B cell (primary cell): ENCODE measurements at regions not wholly inside any gene's neighbourhood (a gene's known extent, or its start where the extent isn't known, plus 50 kb on each side); places are given as distances from the start of the nearest gene placed in this dataset.

ENCODE experiments used
- ATAC-seq: fragments of 200-7000 bp; cut with Tn5 transposase; one replicate; pipeline ENCODE4 v1.10.0; 2021; ENCODE audit warnings: low read depth, mild to moderate bottlenecking, moderate number of reproducible peaks, moderate library complexity
- CTCF ChIA-PET: fragments of 350-600 bp; sonication (Branson Sonifier 250); formaldehyde crosslinking; loops from one replicate; lab custom pipeline; 2021; ENCODE audit warnings: antibody characterized with exemption, inconsistent platforms; lab: Charles Lee
- POLR2A ChIA-PET: fragments of 350-600 bp; sonication (Branson Sonifier 250); formaldehyde crosslinking; loops from one replicate; lab custom pipeline; 2021; ENCODE audit warnings: antibody characterized with exemption; lab: Charles Lee
- DNase-seq: peaks from one replicate; pipeline ENCODE4 v3.0.0; 2013
- H2AFZ ChIP-seq: 2 replicates; pipeline ENCODE4 v1.6.1; 2012; ENCODE audit warnings: mild to moderate bottlenecking, low read depth, low read length; ENCODE audit not compliant: insufficient read depth, poor library complexity, severe bottlenecking
- H3K27ac ChIP-seq, 2 donors: 1 replicate in 1 of 2; 2 replicates in 1 of 2; pipeline ENCODE4 v1.5.1; 2012 to 2013; ENCODE audit warnings: low read length in 2 of 2, mild to moderate bottlenecking in 2 of 2, moderate library complexity in 1 of 2
- H3K27me3 ChIP-seq, 4 experiments: fragments of 200-600 bp in 1 of 4; sonication (generic) in 1 of 4; replicated peaks in 1 of 4; 1 replicate in 2 of 4; 2 replicates in 2 of 4; pipeline versions ENCODE4 v1.6.1 to v1.7.0; 2013 to 2016; ENCODE audit warnings: low read length in 3 of 4, mild to moderate bottlenecking in 2 of 4, mixed read lengths in 1 of 4, moderate library complexity in 1 of 4; ENCODE audit not compliant: insufficient read depth in 4 of 4, control insufficient read depth in 3 of 4; ENCODE audit errors: control extremely low read depth in 1 of 4
- H3K36me3 ChIP-seq, 2 experiments: replicated peaks in 1 of 2; 1 replicate in 1 of 2; 2 replicates in 1 of 2; pipeline versions ENCODE4 v1.6.1 to v1.7.1; 2013; ENCODE audit warnings: low read length in 1 of 2; ENCODE audit not compliant: insufficient read depth in 2 of 2, control insufficient read depth in 1 of 2; ENCODE audit errors: control extremely low read depth in 1 of 2, extremely low read depth in 1 of 2
- H3K4me1 ChIP-seq, 2 donors: fragments of 200-600 bp in 1 of 2; sonication (generic) in 1 of 2; 1 replicate in 1 of 2; 2 replicates in 1 of 2; pipeline versions ENCODE4 v1.5.1 to v1.6.1; 2013 to 2017; ENCODE audit warnings: low read length in 2 of 2; ENCODE audit not compliant: control insufficient read depth in 2 of 2, insufficient read depth in 2 of 2
- H3K4me2 ChIP-seq: replicated peaks from 2 replicates; pipeline ENCODE3; 2012; ENCODE audit warnings: mild to moderate bottlenecking, low read depth, low read length; ENCODE audit not compliant: poor library complexity, severe bottlenecking
- H3K4me3 ChIP-seq, 5 experiments: fragments of 200-600 bp in 1 of 5; sonication (generic) in 1 of 5; 1 replicate in 3 of 5; 2 replicates in 2 of 5; pipeline versions ENCODE4 v1.5.1 to v1.7.0; 2011 to 2016; ENCODE audit warnings: low read length in 4 of 5, mild to moderate bottlenecking in 4 of 5, low read depth in 2 of 5, control low read depth in 1 of 5, moderate library complexity in 1 of 5; ENCODE audit not compliant: insufficient read depth in 1 of 5; ENCODE audit errors: control extremely low read depth in 1 of 5, extremely low read depth in 1 of 5
- H3K79me2 ChIP-seq: fragments of 200-600 bp; sonication (generic); one replicate; pipeline ENCODE4 v1.6.0; 2016; ENCODE audit warnings: low read length; ENCODE audit not compliant: control insufficient read depth, insufficient read depth
- H3K9ac ChIP-seq: fragments of 200-600 bp; sonication (generic); 2 replicates; pipeline ENCODE4 v1.6.1; 2017; ENCODE audit warnings: mild to moderate bottlenecking, low read length, moderate library complexity
- H3K9me3 ChIP-seq, 3 donors: one replicate each; pipeline versions ENCODE4 v1.6.1 to v1.7.1; 2013; ENCODE audit warnings: low read length in 2 of 3; ENCODE audit not compliant: control insufficient read depth in 2 of 3, insufficient read depth in 1 of 3; ENCODE audit errors: control extremely low read depth in 1 of 3
- H4K20me1 ChIP-seq: 2 replicates; pipeline ENCODE4 v1.6.0; 2012; ENCODE audit warnings: mild to moderate bottlenecking, low read length; ENCODE audit not compliant: insufficient read depth, control insufficient read depth, poor library complexity, severe bottlenecking
- H3K27ac Mint-ChIP-seq: one replicate; pipeline ENCODE4 v1.8.0; 2021; ENCODE audit warnings: mixed read lengths
- H3K27me3 Mint-ChIP-seq: one replicate; pipeline ENCODE4 v1.8.0; 2021; ENCODE audit warnings: mixed read lengths
- H3K4me1 Mint-ChIP-seq: one replicate; pipeline ENCODE4 v1.8.0; 2021; ENCODE audit warnings: mixed read lengths
- H3K4me3 Mint-ChIP-seq: one replicate; pipeline ENCODE4 v1.8.0; 2021; ENCODE audit warnings: mixed read lengths
- H3K9me3 Mint-ChIP-seq: one replicate; pipeline ENCODE4 v1.8.0; 2022; ENCODE audit warnings: mixed read lengths; ENCODE audit not compliant: insufficient read depth
- EZH2 ChIP-seq: IDR thresholded peaks from 2 replicates; pipeline ENCODE4 v1.6.1; 2012; ENCODE audit warnings: borderline replicate concordance, low read depth, mild to moderate bottlenecking, moderate library complexity, low read length; ENCODE audit not compliant: insufficient read depth, poor library complexity, severe bottlenecking
- WGBS: methylation state at CpG from one replicate; pipeline ENCODE4 v1.1.5; 2013; ENCODE audit warnings: missing lambda C conversion rate; ENCODE audit not compliant: insufficient coverage; 5-methylcytosine and 5-hydroxymethylcytosine counted together
- intact Hi-C: fragments of 100-400 bp; cut with micrococcal nuclease; formaldehyde crosslinking; loops from one replicate; pipeline ENCODE4 v1.10.0; 2022
- TF ChIP-seq, protein P1 (sequence below): fragments of 200-600 bp; IDR thresholded peaks from one replicate; pipeline ENCODE4 v1.8.0; 2022; ENCODE audit warnings: antibody characterized with exemption, mild to moderate bottlenecking

DNA sequence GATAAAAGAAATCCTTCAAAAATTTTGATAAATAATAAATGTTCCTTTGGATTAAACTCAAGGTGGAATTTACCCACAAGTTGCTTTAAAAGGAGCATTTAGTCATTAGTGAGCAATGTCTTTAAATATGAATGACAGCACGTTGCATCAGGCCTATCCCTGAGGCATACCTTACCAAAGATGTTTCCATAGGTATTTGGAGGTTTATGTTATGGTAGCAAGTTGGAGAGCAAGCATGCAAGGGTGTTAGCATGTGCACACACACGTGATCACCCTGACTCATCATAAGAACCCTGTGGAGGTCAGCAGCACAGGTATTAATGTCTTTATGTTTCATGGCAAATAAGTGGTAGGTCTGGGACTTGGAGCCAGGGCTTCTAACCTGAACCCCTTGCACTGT is 159.9 kb downstream of the ACTR3 start:
- TF ChIP-seq, protein P1, sequence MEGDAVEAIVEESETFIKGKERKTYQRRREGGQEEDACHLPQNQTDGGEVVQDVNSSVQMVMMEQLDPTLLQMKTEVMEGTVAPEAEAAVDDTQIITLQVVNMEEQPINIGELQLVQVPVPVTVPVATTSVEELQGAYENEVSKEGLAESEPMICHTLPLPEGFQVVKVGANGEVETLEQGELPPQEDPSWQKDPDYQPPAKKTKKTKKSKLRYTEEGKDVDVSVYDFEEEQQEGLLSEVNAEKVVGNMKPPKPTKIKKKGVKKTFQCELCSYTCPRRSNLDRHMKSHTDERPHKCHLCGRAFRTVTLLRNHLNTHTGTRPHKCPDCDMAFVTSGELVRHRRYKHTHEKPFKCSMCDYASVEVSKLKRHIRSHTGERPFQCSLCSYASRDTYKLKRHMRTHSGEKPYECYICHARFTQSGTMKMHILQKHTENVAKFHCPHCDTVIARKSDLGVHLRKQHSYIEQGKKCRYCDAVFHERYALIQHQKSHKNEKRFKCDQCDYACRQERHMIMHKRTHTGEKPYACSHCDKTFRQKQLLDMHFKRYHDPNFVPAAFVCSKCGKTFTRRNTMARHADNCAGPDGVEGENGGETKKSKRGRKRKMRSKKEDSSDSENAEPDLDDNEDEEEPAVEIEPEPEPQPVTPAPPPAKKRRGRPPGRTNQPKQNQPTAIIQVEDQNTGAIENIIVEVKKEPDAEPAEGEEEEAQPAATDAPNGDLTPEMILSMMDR: no peak
- TF ChIP-seq EZH2: no peak
- H3K4me1 ChIP-seq: no peaks in the 10 kb centered on the region
- H3K36me3 ChIP-seq: no peaks in the 10 kb centered on the region
- ChIA-PET CTCF (no interaction called here), POLR2A (no interaction called here)
- no peak overlapping the region for H3K27ac ChIP-seq
- no peaks in the 10 kb centered on the region for H4K20me1 ChIP-seq
- no peak overlapping the region for H3K4me2 ChIP-seq
- H3K4me1 Mint-ChIP-seq: no peaks in the 10 kb centered on the region
- no peaks in the 10 kb centered on the region for H3K9me3 Mint-ChIP-seq
- no peak overlapping the region for H2AFZ ChIP-seq
- H3K9ac ChIP-seq: no peak overlapping the region
- H3K9me3 ChIP-seq: no peaks in the 10 kb centered on the region
- intact Hi-C loops: no loop called here
- no peak overlapping the region for H3K4me3 ChIP-seq
- no peak for DNase-seq
- peaks cover 0 to 4% (median 0%) of the 10 kb centered on the region in 4 experiments for H3K27me3 ChIP-seq
- H3K27me3 Mint-ChIP-seq: peaks cover 20% of the 10 kb centered on the region
- H3K4me3 Mint-ChIP-seq: no peak overlapping the region
- H3K27ac Mint-ChIP-seq: no peak overlapping the region
- ATAC-seq: no peak
- WGBS: 60% methylated on average over 1 of the region's 2 CpGs
- no peaks in the 10 kb centered on the region for H3K79me2 ChIP-seq

DNA sequence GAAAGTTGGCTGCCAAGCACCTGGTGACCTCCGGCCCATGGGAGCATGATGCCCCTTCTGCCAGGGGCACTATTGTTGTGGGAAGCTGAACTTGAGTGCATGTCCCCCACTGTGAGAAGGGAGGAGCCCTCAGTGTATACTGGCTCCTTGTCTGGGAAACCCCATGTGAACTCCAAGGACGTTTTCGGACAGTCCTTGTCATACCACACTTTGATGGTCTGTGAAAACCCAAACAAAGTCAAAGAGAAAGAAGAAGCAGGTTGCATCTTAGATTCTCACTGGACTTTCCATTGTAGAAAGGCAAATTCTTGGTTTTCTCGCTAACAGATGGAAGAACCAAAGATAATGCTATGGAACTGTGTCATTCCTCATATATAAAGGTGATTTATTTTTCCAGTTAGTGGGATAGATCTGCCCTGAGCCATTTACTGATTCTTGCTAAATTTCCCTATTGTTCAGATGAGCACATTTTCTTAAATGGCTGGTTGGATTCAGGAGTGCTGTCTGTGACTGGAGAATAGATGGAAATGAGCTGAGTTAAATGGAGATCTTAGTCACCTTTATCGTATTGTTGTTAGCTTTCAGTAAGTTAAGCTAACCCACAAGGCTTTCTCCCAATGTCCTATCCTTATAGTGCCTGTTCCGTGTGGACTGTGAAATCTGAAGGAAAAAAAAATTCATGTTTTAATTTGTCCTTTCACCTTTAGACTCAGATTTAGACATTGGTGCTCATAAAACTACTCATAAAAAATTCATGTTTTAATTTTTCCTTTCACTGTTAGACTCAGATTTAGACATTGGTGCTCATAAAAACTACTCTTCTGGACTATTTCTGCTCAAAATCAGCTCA is 166.6 kb downstream of the ACTR3 start:
- Mint-ChIP-seq H3K4me1 (no peaks in the 10 kb centered on the region), H3K27ac (no peak overlapping the region), H3K27me3 (peaks cover 13% of the 10 kb centered on the region), H3K4me3 (no peak overlapping the region), H3K9me3 (no peaks in the 10 kb centered on the region)
- Histone ChIP-seq H3K4me3 (no peak overlapping the region), H3K79me2 (no peaks in the 10 kb centered on the region), H3K36me3 (no peaks in the 10 kb centered on the region), H2AFZ (no peak overlapping the region), H3K9me3 (peaks cover 0 to under 1% (median 0%) of the 10 kb centered on the region in 3 donors), H3K4me1 (no peaks in the 10 kb centered on the region), H3K27ac (no peak overlapping the region), H3K9ac (no peak overlapping the region), H4K20me1 (no peaks in the 10 kb centered on the region), H3K4me2 (no peak overlapping the region), H3K27me3 (peaks cover 0 to 4% (median 0%) of the 10 kb centered on the region in 4 experiments)
- intact Hi-C loops: no loop called here
- DNase-seq: no peak
- CTCF ChIA-PET: no interaction called here
- WGBS: 61% methylated on average over 3 of the region's 6 CpGs
- POLR2A ChIA-PET: no interaction called here
- no peak for ATAC-seq
- TF ChIP-seq EZH2: no peak
- TF ChIP-seq, protein P1: no peak
